NT2/D1 (cell line): ENCODE measurements at regions not wholly inside any gene's neighbourhood (a gene's known extent, or its start where the extent isn't known, plus 50 kb on each side); places are given as distances from the start of the nearest gene placed in this dataset.

Experiments used
- DNase-seq: peaks from one replicate; pipeline ENCODE4 v3.0.0-alpha.2; 2011; ENCODE audit warnings: low read depth, low spot score
- H3K27me3 ChIP-seq: 2 replicates; pipeline ENCODE4 v1.6.0; 2011; ENCODE audit warnings: mild to moderate bottlenecking; ENCODE audit not compliant: insufficient read length, insufficient read depth
- H3K36me3 ChIP-seq: 2 replicates; pipeline ENCODE4 v1.6.1; 2011; ENCODE audit warnings: mild to moderate bottlenecking, low read length, mixed read lengths; ENCODE audit not compliant: insufficient read depth, insufficient read length
- H3K4me1 ChIP-seq: 2 replicates; pipeline ENCODE4 v1.5.1; 2011; ENCODE audit not compliant: insufficient read depth, insufficient read length
- H3K4me3 ChIP-seq: 2 replicates; pipeline ENCODE4 v1.5.1; 2011; ENCODE audit warnings: low read depth; ENCODE audit not compliant: insufficient read length
- H3K9ac ChIP-seq: 2 replicates; pipeline ENCODE4 v1.6.0; 2011; ENCODE audit warnings: low read depth; ENCODE audit not compliant: insufficient read length
- H3K9me3 ChIP-seq: 2 replicates; pipeline ENCODE4 v1.5.1; 2011; ENCODE audit warnings: mild to moderate bottlenecking, low read length; ENCODE audit not compliant: insufficient read depth
- SUZ12 ChIP-seq: IDR thresholded peaks from 2 replicates; pipeline ENCODE4 v1.6.1; 2011; ENCODE audit not compliant: insufficient read length, insufficient read depth; ENCODE audit errors: extremely low read depth
- YY1 ChIP-seq: IDR thresholded peaks from 2 replicates; pipeline ENCODE4 v1.6.1; 2011; ENCODE audit not compliant: insufficient read length, insufficient read depth
- ZNF274 ChIP-seq: IDR thresholded peaks from 2 replicates; pipeline ENCODE4 v1.6.1; 2011; ENCODE audit warnings: mild to moderate bottlenecking, low read depth, low read length

- no peaks in the 10 kb centered on the region for H3K36me3 ChIP-seq
- no peaks in the 10 kb centered on the region for H3K4me1 ChIP-seq
- no peaks in the 10 kb centered on the region for H3K27me3 ChIP-seq
- TF ChIP-seq SUZ12 (no peak), YY1 (no peak), ZNF274 (no peak)
- H3K4me3 ChIP-seq, result no peak overlapping the region
- no peak overlapping the region for H3K9ac ChIP-seq
- DNase-seq, result no peak
- peaks cover 6% of the 10 kb centered on the region; the same call in 1 of the 2 replicates for H3K9me3 ChIP-seq
These were observed 132.9 kb upstream of the TMCO5A start for GRCh38 chr15:37801529-37801928.

GRCh38 chr15:37806808-37807207 lies 127.6 kb upstream of the TMCO5A start:
- TF ChIP-seq YY1, result no peak
- no peak for TF ChIP-seq ZNF274
- TF ChIP-seq SUZ12, result no peak
- DNase-seq, result no peak
- Histone ChIP-seq H3K4me1 (no peaks in the 10 kb centered on the region), H3K36me3 (no peaks in the 10 kb centered on the region), H3K9ac (no peak overlapping the region), H3K4me3 (no peak overlapping the region), H3K27me3 (no peaks in the 10 kb centered on the region), H3K9me3 (no peaks in the 10 kb centered on the region)

GRCh38 chr15:37810381-37810780 lies 124.1 kb upstream of the TMCO5A start:
- H3K9me3 ChIP-seq, result no peaks in the 10 kb centered on the region
- no peaks in the 10 kb centered on the region for H3K4me1 ChIP-seq
- H3K9ac ChIP-seq, result no peak overlapping the region
- TF ChIP-seq SUZ12, result no peak
- TF ChIP-seq ZNF274, result no peak
- no peak for TF ChIP-seq YY1
- no peaks in the 10 kb centered on the region for H3K27me3 ChIP-seq
- no peak for DNase-seq
- no peak overlapping the region for H3K4me3 ChIP-seq
- H3K36me3 ChIP-seq, result no peaks in the 10 kb centered on the region

GRCh38 chr15:37813306-37813705 lies 121.1 kb upstream of the TMCO5A start:
- no peak overlapping the region for H3K4me3 ChIP-seq
- no peaks in the 10 kb centered on the region for H3K9me3 ChIP-seq
- no peaks in the 10 kb centered on the region for H3K36me3 ChIP-seq
- no peak overlapping the region for H3K9ac ChIP-seq
- TF ChIP-seq SUZ12 (no peak), ZNF274 (no peak), YY1 (no peak)
- no peaks in the 10 kb centered on the region for H3K4me1 ChIP-seq
- no peak for DNase-seq
- H3K27me3 ChIP-seq, result no peaks in the 10 kb centered on the region

DNA sequence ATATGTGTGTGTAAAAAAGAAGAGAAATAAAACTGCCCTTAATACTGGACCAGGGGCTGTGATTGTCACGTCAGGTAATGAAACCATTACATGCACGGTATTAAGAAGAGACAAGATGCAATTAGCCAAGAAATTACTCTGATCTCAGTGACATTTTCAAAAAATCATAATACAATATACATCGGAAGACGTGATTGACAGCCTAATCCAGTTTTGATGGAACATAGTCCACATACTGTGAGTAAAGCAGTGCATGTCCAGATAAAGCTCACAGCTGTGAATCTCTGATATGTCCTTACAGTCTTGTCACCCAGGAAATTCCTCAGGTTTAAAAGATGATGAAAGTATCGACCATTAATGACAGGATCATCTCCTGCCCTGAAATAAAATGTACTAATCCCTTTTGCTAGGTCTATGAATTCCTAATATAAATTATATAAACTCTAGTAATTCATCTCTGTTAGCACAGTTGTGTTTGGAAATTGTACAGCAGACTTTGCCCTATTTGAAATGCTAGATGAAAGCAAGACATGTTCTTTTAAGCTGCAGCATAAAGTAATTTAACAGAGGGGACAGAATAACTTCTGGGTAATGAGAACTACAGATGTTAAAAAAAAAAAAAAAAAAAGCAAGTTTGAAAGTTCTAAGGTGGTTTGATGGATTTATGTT lies 119.5 kb upstream of the TMCO5A start:
- no peaks in the 10 kb centered on the region for H3K9me3 ChIP-seq

DNA sequence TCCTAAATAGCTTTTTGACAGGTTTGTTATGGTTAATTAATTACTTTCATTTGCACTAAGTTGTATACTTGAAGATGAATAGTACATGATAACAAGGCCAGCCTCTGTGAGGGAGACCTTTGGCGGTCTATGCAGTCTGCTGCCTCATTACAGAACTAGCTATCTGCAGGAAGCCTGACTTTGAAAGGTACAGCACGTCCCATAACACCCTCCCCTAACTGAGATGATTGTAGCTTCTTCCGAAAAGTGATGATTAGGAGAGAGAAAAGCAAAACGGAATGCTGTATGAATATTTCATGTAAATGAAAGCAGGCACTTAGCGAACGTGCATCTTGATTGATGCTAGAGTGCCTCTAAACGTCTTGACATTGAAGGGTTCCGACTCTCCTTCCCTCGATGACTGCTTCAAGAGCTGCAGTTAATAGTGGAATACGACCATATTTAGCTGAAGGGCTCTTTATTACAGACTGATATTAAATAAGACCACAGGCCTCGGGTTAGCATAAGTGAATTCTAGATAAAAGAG lies 116.2 kb upstream of the TMCO5A start:
- Histone ChIP-seq H3K9ac (no peak overlapping the region), H3K4me1 (no peaks in the 10 kb centered on the region), H3K4me3 (no peak overlapping the region), H3K27me3 (no peaks in the 10 kb centered on the region), H3K36me3 (no peaks in the 10 kb centered on the region), H3K9me3 (no peaks in the 10 kb centered on the region)
- no peak for DNase-seq
- no peak for TF ChIP-seq SUZ12
- no peak for TF ChIP-seq YY1
- TF ChIP-seq ZNF274, result no peak

More for the DNA sequence above, 119.5 kb upstream of the TMCO5A start:
- Histone ChIP-seq H3K4me3 (no peak overlapping the region), H3K9ac (no peak overlapping the region), H3K4me1 (no peaks in the 10 kb centered on the region), H3K27me3 (no peaks in the 10 kb centered on the region), H3K36me3 (no peaks in the 10 kb centered on the region)
- TF ChIP-seq SUZ12 (no peak), ZNF274 (no peak), YY1 (no peak)
- DNase-seq, result no peak

- H3K36me3 ChIP-seq, result no peaks in the 10 kb centered on the region
These were observed 115.2 kb upstream of the TMCO5A start for GRCh38 chr15:37819191-37819590.

More at GRCh38 chr15:37819191-37819590, 115.2 kb upstream of the TMCO5A start:
- no peak overlapping the region for H3K9ac ChIP-seq
- H3K4me3 ChIP-seq, result no peak overlapping the region
- no peak for DNase-seq
- H3K9me3 ChIP-seq, result no peaks in the 10 kb centered on the region
- H3K4me1 ChIP-seq, result no peaks in the 10 kb centered on the region
- no peak for TF ChIP-seq YY1
- no peak for TF ChIP-seq ZNF274
- TF ChIP-seq SUZ12, result no peak
- H3K27me3 ChIP-seq, result no peaks in the 10 kb centered on the region
